Esophagus muscularis mucosa (tissue), 4 donors: ENCODE measurements at regions not wholly inside any gene's neighbourhood (a gene's known extent, or its start where the extent isn't known, plus 50 kb on each side); places are given as distances from the start of the nearest gene placed in this dataset.

Experiments
- DNase-seq: peaks from one replicate; pipeline ENCODE4 v3.0.0-alpha.2; 2017; ENCODE audit errors: extremely low spot score
- H3K27ac ChIP-seq, 4 donors: fragments of 200-600 bp; sonication (generic); replicated peaks in 1 of 4; 1 replicate in 3 of 4; 2 replicates in 1 of 4; pipeline ENCODE4 v1.5.1; 2016 to 2019; ENCODE audit warnings: mild to moderate bottlenecking in 1 of 4
- H3K27me3 ChIP-seq, 4 donors: fragments of 200-600 bp; sonication (generic); one replicate each; pipeline versions ENCODE4 v1.5.1 to v1.6.0; 2016 to 2019
- H3K36me3 ChIP-seq, 4 donors: fragments of 200-600 bp; sonication (generic); one replicate each; pipeline ENCODE4 v1.5.1; 2016 to 2019
- H3K4me1 ChIP-seq, 4 donors: fragments of 200-600 bp; sonication (generic); one replicate each; pipeline ENCODE4 v1.5.1; 2016 to 2019
- H3K4me3 ChIP-seq, 4 donors: fragments of 200-600 bp; sonication (generic); 1 replicate in 2 of 4; 2 replicates in 2 of 4; pipeline ENCODE4 v1.5.1; 2016 to 2019; ENCODE audit warnings: mild to moderate bottlenecking in 4 of 4, moderate library complexity in 1 of 4
- H3K9me3 ChIP-seq, 4 donors: fragments of 200-600 bp; sonication (generic); 1 replicate in 3 of 4; 2 replicates in 1 of 4; pipeline ENCODE4 v1.5.1; 2016 to 2019
- CTCF ChIP-seq, 3 experiments: fragments of 200-600 bp in 2 of 3; fragments of 450-650 bp in 1 of 3; sonication (generic) in 2 of 3; IDR thresholded peaks; one replicate each; pipeline ENCODE4 v1.5.1; 2017 to 2019; ENCODE audit warnings: antibody characterized with exemption in 3 of 3, mild to moderate bottlenecking in 2 of 3, moderate library complexity in 1 of 3
- EP300 ChIP-seq: sonication (generic); formaldehyde crosslinking; IDR thresholded peaks from one replicate; pipeline ENCODE4 v1.6.1; 2017; ENCODE audit warnings: antibody characterized with exemption
- POLR2A ChIP-seq: fragments of 450-650 bp; IDR thresholded peaks from one replicate; pipeline ENCODE4 v1.6.1; 2017; ENCODE audit warnings: antibody characterized with exemption, moderate library complexity, mild to moderate bottlenecking, low read depth
- POLR2AphosphoS5 ChIP-seq, 2 donors: sonication (generic); formaldehyde crosslinking; IDR thresholded peaks; one replicate each; pipeline ENCODE4 v1.6.1; 2017; ENCODE audit warnings: antibody characterized with exemption in 2 of 2
- WGBS: methylation state at CpG from one replicate; pipeline ENCODE4 v1.1.5; 2018; 5-methylcytosine and 5-hydroxymethylcytosine counted together
- intact Hi-C: fragments of 100-400 bp; cut with DNase I; formaldehyde crosslinking; loops from one replicate; pipeline ENCODE4 v1.15.1; 2023

- no peak for TF ChIP-seq POLR2A
- no peak for TF ChIP-seq EP300
- TF ChIP-seq CTCF (IDR thresholded peaks at IDR 0.05): no peak
- intact Hi-C loops: no loop called here
- H3K4me3 ChIP-seq: no peak overlapping the region
- no peak overlapping the region for H3K27ac ChIP-seq
- H3K4me1 ChIP-seq: peaks cover 0 to 16% (median 0%) of the 10 kb centered on the region in 4 donors
- DNase-seq: no peak
- no peaks in the 10 kb centered on the region for H3K36me3 ChIP-seq
- no peaks in the 10 kb centered on the region for H3K27me3 ChIP-seq
- no peaks in the 10 kb centered on the region for H3K9me3 ChIP-seq
- WGBS: 86% methylated on average over 1 of the region's 1 CpG
These were observed 339.4 kb upstream of the SNX7 start for GRCh38 chr1:98322086-98322485.

GRCh38 chr1:98321191-98321590 lies 340.3 kb upstream of the SNX7 start:
- Histone ChIP-seq H3K9me3 (no peaks in the 10 kb centered on the region), H3K27me3 (no peaks in the 10 kb centered on the region), H3K4me3 (no peak overlapping the region), H3K4me1 (peaks cover 0 to 16% (median 0%) of the 10 kb centered on the region in 4 donors), H3K27ac (no peak overlapping the region), H3K36me3 (no peaks in the 10 kb centered on the region)
- TF ChIP-seq POLR2A: no peak
- no peak for TF ChIP-seq EP300
- no peak for DNase-seq
- intact Hi-C loops: no loop called here
- 93% methylated on average over 2 of the region's 2 CpGs for WGBS

GRCh38 chr1:98316286-98316905 lies 345.1 kb upstream of the SNX7 start:
- intact Hi-C loops: no loop called here
- H3K27me3 ChIP-seq: no peaks in the 10 kb centered on the region
- peaks cover 0 to 5% (median 0%) of the 10 kb centered on the region in 4 donors for H3K4me1 ChIP-seq
- H3K36me3 ChIP-seq: no peaks in the 10 kb centered on the region
- H3K4me3 ChIP-seq: no peak overlapping the region
- H3K9me3 ChIP-seq: no peaks in the 10 kb centered on the region
- WGBS: 80% methylated on average over 2 of the region's 2 CpGs
- TF ChIP-seq POLR2AphosphoS5 (IDR thresholded peaks at IDR 0.05): no peak
- TF ChIP-seq EP300: no peak
- no peak for TF ChIP-seq CTCF (IDR thresholded peaks at IDR 0.05)
- no peak for TF ChIP-seq POLR2A
- no peak for DNase-seq
- no peak overlapping the region for H3K27ac ChIP-seq

GRCh38 chr1:98315309-98315708 lies 346.2 kb upstream of the SNX7 start:
- WGBS: 78% methylated on average over 1 of the region's 1 CpG
- no peaks in the 10 kb centered on the region for H3K27me3 ChIP-seq
- DNase-seq: no peak

GRCh38 chr1:98314601-98315000 lies 346.9 kb upstream of the SNX7 start:
- no peaks in the 10 kb centered on the region for H3K36me3 ChIP-seq
- H3K27me3 ChIP-seq: no peaks in the 10 kb centered on the region
- H3K4me3 ChIP-seq: no peak overlapping the region
- 85% methylated on average over 1 of the region's 1 CpG for WGBS
- peaks cover 0 to 5% (median 0%) of the 10 kb centered on the region in 4 donors for H3K4me1 ChIP-seq
- intact Hi-C loops: no loop called here
- TF ChIP-seq CTCF (IDR thresholded peaks at IDR 0.05) (no peak), POLR2AphosphoS5 (IDR thresholded peaks at IDR 0.05) (no peak), POLR2A (no peak), EP300 (no peak)
- H3K27ac ChIP-seq: no peak overlapping the region
- no peak for DNase-seq
- no peaks in the 10 kb centered on the region for H3K9me3 ChIP-seq

More at GRCh38 chr1:98315309-98315708, 346.2 kb upstream of the SNX7 start:
- Histone ChIP-seq H3K27ac (no peak overlapping the region), H3K36me3 (no peaks in the 10 kb centered on the region), H3K4me3 (no peak overlapping the region), H3K9me3 (no peaks in the 10 kb centered on the region), H3K4me1 (peaks cover 0 to 5% (median 0%) of the 10 kb centered on the region in 4 donors)
- intact Hi-C loops: no loop called here
- TF ChIP-seq POLR2AphosphoS5 (IDR thresholded peaks at IDR 0.05): no peak
- TF ChIP-seq EP300: no peak
- no peak for TF ChIP-seq CTCF (IDR thresholded peaks at IDR 0.05)
- no peak for TF ChIP-seq POLR2A
